ENCODE measurements at regions not wholly inside any gene's neighbourhood (a gene's known extent, or its start where the extent isn't known, plus 50 kb on each side); places are given as distances from the start of the nearest gene placed in this dataset.

- Histone ChIP-seq H3K9me3 (ENCODE audit: low read length) (no peaks in the 10 kb centered on the region), H3K4me1 (ENCODE audit: insufficient read depth, low read length) (peaks cover 5% of the 10 kb centered on the region), H3K4me3 (ENCODE audit: low read length) (no peak overlapping the region), H3K36me3 (ENCODE audit: insufficient read depth, low read length) (no peaks in the 10 kb centered on the region), H3K27me3 (ENCODE audit: insufficient read depth, low read length) (no peaks in the 10 kb centered on the region), H2AFZ (ENCODE audit: low read depth, low read length) (no peak overlapping the region)
Measured at GRCh38 chr2:212945526-212945925, 205.9 kb downstream of the IKZF2 start.

- peaks cover 14% of the 10 kb centered on the region for H3K4me1 ChIP-seq (ENCODE audit: insufficient read depth, low read length)
- no peak overlapping the region for H2AFZ ChIP-seq (ENCODE audit: low read depth, low read length)
- H3K9me3 ChIP-seq (ENCODE audit: low read length): no peaks in the 10 kb centered on the region
- H3K4me3 ChIP-seq (ENCODE audit: low read length): no peak overlapping the region
- H3K36me3 ChIP-seq (ENCODE audit: insufficient read depth, low read length): no peaks in the 10 kb centered on the region
- H3K27me3 ChIP-seq (ENCODE audit: insufficient read depth, low read length): no peaks in the 10 kb centered on the region
Measured at GRCh38 chr2:212943351-212943750, 208.1 kb downstream of the IKZF2 start.

DNA sequence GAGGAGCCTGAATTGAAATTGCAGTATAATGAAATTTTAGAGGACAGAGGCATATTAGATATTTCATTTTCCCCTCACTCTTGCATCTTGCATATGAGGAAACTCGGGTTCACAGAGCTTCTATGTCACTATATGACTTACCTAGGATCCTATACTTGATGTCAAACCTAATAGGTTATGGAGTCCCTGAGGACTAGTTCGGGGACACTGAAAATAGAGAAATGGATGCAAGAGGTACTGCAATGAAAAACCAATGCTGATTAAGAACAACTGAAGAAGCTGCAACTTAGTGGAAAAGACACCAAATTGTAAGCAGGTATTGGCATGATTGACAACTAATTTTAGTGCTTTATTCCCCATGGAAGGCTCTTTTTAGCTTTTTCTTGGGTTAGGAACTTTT lies 210.1 kb downstream of the IKZF2 start:
- no peak overlapping the region for H2AFZ ChIP-seq (ENCODE audit: low read depth, low read length)
- peaks cover 17% of the 10 kb centered on the region for H3K4me1 ChIP-seq (ENCODE audit: insufficient read depth, low read length)

DNA sequence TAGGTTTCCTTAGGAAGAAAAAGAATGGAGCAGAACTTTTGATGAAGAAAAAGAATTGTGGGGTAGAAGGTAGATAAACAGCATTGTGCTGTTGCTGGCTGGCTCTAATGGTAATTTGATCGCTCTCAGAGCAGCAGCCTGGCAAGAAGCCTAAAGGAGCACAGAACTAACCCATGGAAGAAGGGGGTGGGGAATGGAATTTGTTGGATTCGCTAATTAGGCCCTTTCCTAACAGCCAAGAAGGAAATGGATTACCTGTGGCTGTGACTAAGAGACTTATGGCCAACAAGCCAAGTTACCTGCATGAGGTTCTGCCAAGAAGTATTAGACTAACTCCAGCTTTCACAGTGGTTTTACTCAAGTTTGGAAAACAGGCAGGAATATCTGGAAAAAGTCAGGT lies 210.6 kb downstream of the IKZF2 start:
- peaks cover 21% of the 10 kb centered on the region for H3K4me1 ChIP-seq (ENCODE audit: insufficient read depth, low read length)
- no peak overlapping the region for H2AFZ ChIP-seq (ENCODE audit: low read depth, low read length)

More for the DNA sequence above, 210.1 kb downstream of the IKZF2 start:
- Histone ChIP-seq H3K27me3 (ENCODE audit: insufficient read depth, low read length) (no peaks in the 10 kb centered on the region), H3K4me3 (ENCODE audit: low read length) (no peak overlapping the region), H3K9me3 (ENCODE audit: low read length) (no peaks in the 10 kb centered on the region), H3K36me3 (ENCODE audit: insufficient read depth, low read length) (no peaks in the 10 kb centered on the region)

GRCh38 chr2:212939777-212940531 lies 211.5 kb downstream of the IKZF2 start:
- Histone ChIP-seq H3K9me3 (ENCODE audit: low read length) (no peaks in the 10 kb centered on the region), H2AFZ (ENCODE audit: low read depth, low read length) (no peak overlapping the region), H3K27me3 (ENCODE audit: insufficient read depth, low read length) (no peaks in the 10 kb centered on the region), H3K4me3 (ENCODE audit: low read length) (no peak overlapping the region), H3K36me3 (ENCODE audit: insufficient read depth, low read length) (no peaks in the 10 kb centered on the region), H3K4me1 (ENCODE audit: insufficient read depth, low read length) (peaks cover 27% of the 10 kb centered on the region)

More for the DNA sequence above, 210.6 kb downstream of the IKZF2 start:
- Histone ChIP-seq H3K36me3 (ENCODE audit: insufficient read depth, low read length) (no peaks in the 10 kb centered on the region), H3K27me3 (ENCODE audit: insufficient read depth, low read length) (no peaks in the 10 kb centered on the region), H3K9me3 (ENCODE audit: low read length) (no peaks in the 10 kb centered on the region), H3K4me3 (ENCODE audit: low read length) (no peak overlapping the region)

GRCh38 chr2:212938144-212938793 lies 213.1 kb downstream of the IKZF2 start:
- no peaks in the 10 kb centered on the region for H3K36me3 ChIP-seq (ENCODE audit: insufficient read depth, low read length)
- peaks cover 27% of the 10 kb centered on the region for H3K4me1 ChIP-seq (ENCODE audit: insufficient read depth, low read length)
- H3K4me3 ChIP-seq (ENCODE audit: low read length): no peak overlapping the region
- H3K9me3 ChIP-seq (ENCODE audit: low read length): no peaks in the 10 kb centered on the region
- H2AFZ ChIP-seq (ENCODE audit: low read depth, low read length): no peak overlapping the region
- no peaks in the 10 kb centered on the region for H3K27me3 ChIP-seq (ENCODE audit: insufficient read depth, low read length)

DNA sequence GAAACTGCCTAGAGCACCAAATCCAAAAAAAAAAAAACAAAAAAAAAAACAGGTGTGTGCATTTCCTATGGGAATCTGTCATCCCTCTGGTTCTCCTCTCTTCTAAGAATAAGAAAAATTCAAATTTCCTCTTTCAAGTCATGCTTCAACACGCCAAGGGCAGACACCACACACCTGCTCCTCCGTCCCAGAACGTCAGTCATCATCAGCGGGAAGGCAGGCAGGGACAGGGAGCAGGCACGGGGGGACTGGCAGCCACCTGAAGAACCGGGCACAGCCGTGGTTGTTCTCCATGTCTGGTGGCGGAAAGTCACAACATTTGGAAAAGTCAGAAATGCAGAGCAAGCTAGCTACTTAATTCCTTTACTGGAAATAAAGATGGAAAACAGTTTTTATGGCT lies 214.8 kb downstream of the IKZF2 start:
- Histone ChIP-seq H3K9me3 (ENCODE audit: low read length) (no peaks in the 10 kb centered on the region), H2AFZ (ENCODE audit: low read depth, low read length) (no peak overlapping the region), H3K27me3 (ENCODE audit: insufficient read depth, low read length) (no peaks in the 10 kb centered on the region), H3K4me3 (ENCODE audit: low read length) (no peak overlapping the region), H3K36me3 (ENCODE audit: insufficient read depth, low read length) (no peaks in the 10 kb centered on the region), H3K4me1 (ENCODE audit: insufficient read depth, low read length) (peaks cover 27% of the 10 kb centered on the region)

- Histone ChIP-seq H3K27me3 (ENCODE audit: insufficient read depth, low read length) (no peaks in the 10 kb centered on the region), H2AFZ (ENCODE audit: low read depth, low read length) (no peak overlapping the region), H3K9me3 (ENCODE audit: low read length) (no peaks in the 10 kb centered on the region), H3K4me1 (ENCODE audit: insufficient read depth, low read length) (peaks cover 23% of the 10 kb centered on the region), H3K36me3 (ENCODE audit: insufficient read depth, low read length) (no peaks in the 10 kb centered on the region), H3K4me3 (ENCODE audit: low read length) (no peak overlapping the region)
Measured at GRCh38 chr2:212935752-212936151, 215.7 kb downstream of the IKZF2 start.

DNA sequence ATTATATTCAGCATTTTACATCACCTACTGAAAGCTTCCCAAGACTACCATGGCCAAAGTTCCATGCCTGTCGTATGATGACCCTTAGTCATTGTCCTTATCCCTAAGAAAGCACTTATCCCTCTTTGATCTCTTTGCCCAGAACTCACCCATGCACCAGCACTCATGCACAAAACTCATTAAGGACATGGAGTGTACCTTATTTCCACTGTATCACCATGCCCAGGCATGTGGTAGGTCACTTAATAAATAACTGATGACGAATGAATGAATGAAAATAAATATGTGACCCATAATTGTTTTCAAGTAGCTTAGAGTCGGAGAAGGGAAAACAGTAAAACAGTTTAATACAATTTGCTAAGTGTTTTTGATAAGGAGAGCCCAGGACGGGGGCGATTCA lies 220.1 kb downstream of the IKZF2 start:
- no peak overlapping the region for H2AFZ ChIP-seq (ENCODE audit: low read depth, low read length)
- H3K4me3 ChIP-seq (ENCODE audit: low read length): no peak overlapping the region
- H3K4me1 ChIP-seq (ENCODE audit: insufficient read depth, low read length): peaks cover 10% of the 10 kb centered on the region
- H3K9me3 ChIP-seq (ENCODE audit: low read length): no peaks in the 10 kb centered on the region
- H3K27me3 ChIP-seq (ENCODE audit: insufficient read depth, low read length): no peaks in the 10 kb centered on the region
- H3K36me3 ChIP-seq (ENCODE audit: insufficient read depth, low read length): no peaks in the 10 kb centered on the region

DNA sequence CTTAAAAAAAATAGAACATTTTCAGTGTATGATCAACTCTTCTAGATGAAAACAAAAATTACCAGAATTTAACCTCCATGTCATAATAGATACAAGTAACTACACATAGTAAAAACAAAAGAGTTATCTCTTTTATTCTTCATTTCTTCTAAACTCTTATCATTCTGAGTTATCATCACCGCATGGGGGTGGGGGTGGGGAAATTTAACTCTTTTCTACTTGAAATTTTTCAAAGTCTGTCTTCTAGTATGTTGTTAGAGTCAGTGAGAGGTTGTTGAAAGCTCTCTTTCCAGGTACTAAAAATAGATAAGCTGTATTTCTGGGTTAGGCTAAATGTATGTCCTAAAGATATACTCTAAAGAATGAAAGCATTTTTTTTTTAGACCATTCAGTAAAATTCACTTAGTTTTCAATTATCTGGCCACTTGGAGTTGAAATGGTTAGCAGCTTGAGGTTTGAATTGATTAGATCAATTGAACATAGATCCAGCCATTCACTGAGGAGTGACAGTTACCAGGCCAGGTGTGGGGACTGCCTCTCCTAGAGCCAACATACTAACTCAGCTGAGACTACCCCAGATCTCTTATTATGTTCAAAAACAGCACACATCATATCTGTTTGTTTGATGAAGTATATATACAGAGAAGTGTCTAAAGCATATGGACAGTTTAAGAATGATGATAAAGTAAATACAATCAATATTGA lies 220.7 kb downstream of the IKZF2 start:
- Histone ChIP-seq H3K27me3 (ENCODE audit: insufficient read depth, low read length) (no peaks in the 10 kb centered on the region), H3K4me3 (ENCODE audit: low read length) (no peak overlapping the region), H3K36me3 (ENCODE audit: insufficient read depth, low read length) (no peaks in the 10 kb centered on the region), H3K4me1 (ENCODE audit: insufficient read depth, low read length) (peaks cover 7% of the 10 kb centered on the region), H2AFZ (ENCODE audit: low read depth, low read length) (no peak overlapping the region), H3K9me3 (ENCODE audit: low read length) (no peaks in the 10 kb centered on the region)

GRCh38 chr2:212929971-212930370 lies 221.4 kb downstream of the IKZF2 start:
- Histone ChIP-seq H3K4me1 (ENCODE audit: insufficient read depth, low read length) (peaks cover 2% of the 10 kb centered on the region), H2AFZ (ENCODE audit: low read depth, low read length) (no peak overlapping the region), H3K27me3 (ENCODE audit: insufficient read depth, low read length) (no peaks in the 10 kb centered on the region), H3K4me3 (ENCODE audit: low read length) (no peak overlapping the region), H3K36me3 (ENCODE audit: insufficient read depth, low read length) (no peaks in the 10 kb centered on the region), H3K9me3 (ENCODE audit: low read length) (peaks cover under 1% of the 10 kb centered on the region)

- H3K9me3 ChIP-seq (ENCODE audit: low read length): peaks cover 3% of the 10 kb centered on the region
- peaks cover 2% of the 10 kb centered on the region for H3K4me1 ChIP-seq (ENCODE audit: insufficient read depth, low read length)
- H3K27me3 ChIP-seq (ENCODE audit: insufficient read depth, low read length): no peaks in the 10 kb centered on the region
- no peaks in the 10 kb centered on the region for H3K36me3 ChIP-seq (ENCODE audit: insufficient read depth, low read length)
- no peak overlapping the region for H3K4me3 ChIP-seq (ENCODE audit: low read length)
- H2AFZ ChIP-seq (ENCODE audit: low read depth, low read length): no peak overlapping the region
Measured at GRCh38 chr2:212929116-212929515, 222.3 kb downstream of the IKZF2 start.

GRCh38 chr2:212928681-212929080 lies 222.7 kb downstream of the IKZF2 start:
- peaks cover 2% of the 10 kb centered on the region for H3K4me1 ChIP-seq (ENCODE audit: insufficient read depth, low read length)
- H3K9me3 ChIP-seq (ENCODE audit: low read length): peaks cover 3% of the 10 kb centered on the region
- H3K27me3 ChIP-seq (ENCODE audit: insufficient read depth, low read length): no peaks in the 10 kb centered on the region
- H2AFZ ChIP-seq (ENCODE audit: low read depth, low read length): no peak overlapping the region
- no peaks in the 10 kb centered on the region for H3K36me3 ChIP-seq (ENCODE audit: insufficient read depth, low read length)
- H3K4me3 ChIP-seq (ENCODE audit: low read length): no peak overlapping the region

Data from neuron (in vitro differentiated cells).